Kidney epithelial cell (primary cell): ENCODE measurements at regions not wholly inside any gene's neighbourhood (a gene's known extent, or its start where the extent isn't known, plus 50 kb on each side); places are given as distances from the start of the nearest gene placed in this dataset.

Experiments
- DNase-seq: peaks from one replicate; pipeline ENCODE4 v3.0.0-alpha.2; 2010; ENCODE audit warnings: low read depth
- H3K27me3 ChIP-seq: 2 replicates; pipeline ENCODE4 v1.6.0; 2011; ENCODE audit warnings: low read length; ENCODE audit not compliant: control insufficient read depth, insufficient read depth
- H3K36me3 ChIP-seq: 2 replicates; pipeline ENCODE4 v1.5.1; 2011; ENCODE audit warnings: low read length; ENCODE audit not compliant: control insufficient read depth, insufficient read depth
- H3K4me3 ChIP-seq: 2 replicates; pipeline ENCODE4 v1.5.1; 2011; ENCODE audit warnings: low read depth, mild to moderate bottlenecking, control low read depth, low read length
- TF ChIP-seq, protein P1 (sequence below): IDR thresholded peaks from 2 replicates; pipeline ENCODE4 v1.5.1; 2011; ENCODE audit warnings: mild to moderate bottlenecking, moderate library complexity, low read length, control low read depth, inconsistent platforms; ENCODE audit not compliant: insufficient read depth, poor library complexity, severe bottlenecking

DNA sequence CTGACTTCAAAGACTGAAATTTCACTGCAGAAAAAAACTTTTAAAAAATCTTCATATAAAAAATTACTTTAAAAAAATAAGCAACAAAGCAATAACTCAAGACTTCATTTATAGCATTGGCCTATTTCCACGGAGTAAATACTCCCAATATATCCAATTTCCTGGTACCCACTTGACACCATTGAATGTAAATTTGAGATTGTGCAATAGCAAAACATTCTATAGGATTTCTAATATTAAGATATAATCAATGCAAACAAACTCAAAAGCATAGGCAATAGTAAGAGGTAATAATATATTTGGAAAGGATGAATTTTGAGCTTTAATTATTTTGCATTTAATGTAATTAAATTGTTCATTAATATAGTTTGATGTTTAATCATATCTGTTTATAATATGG is 148.0 kb upstream of the CNTN6 start:
- TF ChIP-seq, protein P1, sequence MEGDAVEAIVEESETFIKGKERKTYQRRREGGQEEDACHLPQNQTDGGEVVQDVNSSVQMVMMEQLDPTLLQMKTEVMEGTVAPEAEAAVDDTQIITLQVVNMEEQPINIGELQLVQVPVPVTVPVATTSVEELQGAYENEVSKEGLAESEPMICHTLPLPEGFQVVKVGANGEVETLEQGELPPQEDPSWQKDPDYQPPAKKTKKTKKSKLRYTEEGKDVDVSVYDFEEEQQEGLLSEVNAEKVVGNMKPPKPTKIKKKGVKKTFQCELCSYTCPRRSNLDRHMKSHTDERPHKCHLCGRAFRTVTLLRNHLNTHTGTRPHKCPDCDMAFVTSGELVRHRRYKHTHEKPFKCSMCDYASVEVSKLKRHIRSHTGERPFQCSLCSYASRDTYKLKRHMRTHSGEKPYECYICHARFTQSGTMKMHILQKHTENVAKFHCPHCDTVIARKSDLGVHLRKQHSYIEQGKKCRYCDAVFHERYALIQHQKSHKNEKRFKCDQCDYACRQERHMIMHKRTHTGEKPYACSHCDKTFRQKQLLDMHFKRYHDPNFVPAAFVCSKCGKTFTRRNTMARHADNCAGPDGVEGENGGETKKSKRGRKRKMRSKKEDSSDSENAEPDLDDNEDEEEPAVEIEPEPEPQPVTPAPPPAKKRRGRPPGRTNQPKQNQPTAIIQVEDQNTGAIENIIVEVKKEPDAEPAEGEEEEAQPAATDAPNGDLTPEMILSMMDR: no peak
- DNase-seq: no peak
- H3K27me3 ChIP-seq: no peaks in the 10 kb centered on the region
- H3K4me3 ChIP-seq: no peak overlapping the region
- H3K36me3 ChIP-seq: no peaks in the 10 kb centered on the region

DNA sequence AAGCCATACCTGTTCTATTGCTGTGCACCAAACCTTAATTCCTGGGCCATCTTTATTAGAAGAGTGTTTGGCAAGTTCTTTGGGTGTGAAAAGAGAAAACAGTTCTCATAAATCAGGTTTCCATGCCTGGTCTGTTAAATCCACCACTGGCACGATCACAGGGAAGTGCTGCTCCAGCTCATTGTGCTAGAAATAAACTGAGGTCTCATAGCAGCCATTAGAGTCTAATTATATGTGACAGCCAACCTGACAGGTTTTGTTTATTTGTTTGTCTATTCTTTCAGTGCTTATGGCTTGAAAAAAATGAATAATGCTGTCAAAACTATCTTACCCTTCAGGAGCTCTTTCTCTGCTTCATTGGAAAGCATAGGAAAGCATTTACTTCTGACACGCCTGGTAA is 147.1 kb upstream of the CNTN6 start:
- TF ChIP-seq, protein P1: no peak
- no peak for DNase-seq
- Histone ChIP-seq H3K36me3 (no peaks in the 10 kb centered on the region), H3K4me3 (no peak overlapping the region), H3K27me3 (no peaks in the 10 kb centered on the region)

DNA sequence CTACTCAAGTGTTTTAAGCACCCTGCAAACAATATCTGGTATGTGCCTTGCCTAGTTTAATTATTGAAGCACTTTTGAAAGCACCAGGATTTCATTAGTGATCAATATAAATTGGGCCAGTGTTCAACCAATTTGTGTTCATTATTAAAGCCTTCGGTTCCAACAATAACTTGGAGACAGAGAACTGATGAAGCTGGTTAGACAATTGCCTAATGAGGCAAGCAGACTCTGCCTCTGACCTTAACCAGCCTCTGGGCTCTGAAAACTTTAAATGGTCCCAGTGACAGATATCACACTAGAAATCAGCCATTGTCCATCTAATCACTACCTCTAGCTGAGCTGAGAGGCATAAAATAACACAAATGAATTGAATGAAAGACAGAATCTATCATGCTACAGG is 139.9 kb upstream of the CNTN6 start:
- DNase-seq: no peak
- TF ChIP-seq, protein P1: no peak

DNA sequence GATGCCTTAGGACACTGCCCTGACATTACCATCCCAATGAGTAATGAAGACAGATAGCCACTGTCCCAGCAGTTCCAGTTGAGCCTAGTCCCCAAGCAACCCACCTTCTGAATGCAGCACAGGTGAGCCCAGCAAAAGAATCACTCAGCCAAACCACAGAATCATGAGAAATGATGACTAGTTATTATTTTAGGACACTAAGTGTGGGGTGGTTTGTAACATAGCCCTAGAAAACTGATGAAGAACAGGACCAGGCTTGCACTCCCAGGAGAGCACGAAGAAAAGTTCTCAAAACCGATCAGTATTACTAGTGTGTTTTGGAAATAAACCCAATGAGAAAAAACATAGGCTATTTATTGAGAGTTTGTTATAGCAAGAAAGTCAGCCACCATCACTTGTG is 129.6 kb upstream of the CNTN6 start:
- Histone ChIP-seq H3K36me3 (no peaks in the 10 kb centered on the region), H3K4me3 (no peak overlapping the region), H3K27me3 (no peaks in the 10 kb centered on the region)
- no peak for DNase-seq
- TF ChIP-seq, protein P1: no peak

More for the DNA sequence above, 139.9 kb upstream of the CNTN6 start:
- Histone ChIP-seq H3K4me3 (no peak overlapping the region), H3K36me3 (no peaks in the 10 kb centered on the region), H3K27me3 (no peaks in the 10 kb centered on the region)

DNA sequence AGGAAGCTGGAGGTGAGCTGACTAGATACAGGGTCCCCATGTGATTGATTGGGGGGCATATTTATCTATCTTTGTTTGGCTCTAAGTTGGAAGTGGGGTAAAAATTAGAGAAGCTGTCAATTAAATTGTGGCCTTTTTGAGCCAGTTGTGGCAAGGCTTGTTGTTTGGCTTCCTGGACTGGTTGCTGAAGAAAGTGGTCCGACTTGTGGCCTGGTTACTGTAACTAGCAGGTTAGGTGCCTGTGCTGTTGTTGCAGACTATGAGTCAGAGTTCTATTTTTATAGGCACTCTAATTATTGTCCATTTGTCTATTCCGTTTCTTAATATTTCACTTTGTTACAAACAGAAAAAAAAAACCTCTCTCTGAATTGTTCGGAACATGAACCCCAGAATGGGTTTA is 129.1 kb upstream of the CNTN6 start:
- no peaks in the 10 kb centered on the region for H3K36me3 ChIP-seq
- DNase-seq: no peak
- TF ChIP-seq, protein P1: no peak
- H3K4me3 ChIP-seq: no peak overlapping the region
- H3K27me3 ChIP-seq: no peaks in the 10 kb centered on the region

DNA sequence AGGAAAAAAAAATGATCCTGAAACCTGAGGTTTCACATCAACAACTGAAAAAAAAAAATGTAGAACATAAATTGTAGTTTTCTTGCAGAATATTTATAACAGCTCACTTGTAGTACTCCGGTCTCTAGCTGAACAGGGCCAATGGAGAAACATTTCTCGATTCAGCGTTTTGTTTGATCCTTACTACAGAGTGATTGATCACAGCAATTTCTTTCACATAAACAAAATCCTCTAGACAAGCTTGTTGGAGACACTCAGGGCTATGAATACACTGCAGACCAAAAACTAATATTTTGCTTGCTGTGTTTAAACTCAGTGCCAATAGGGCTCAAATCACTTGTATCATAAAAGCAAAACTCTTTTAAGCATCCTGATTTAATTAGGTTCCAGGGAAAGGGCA is 127.0 kb upstream of the CNTN6 start:
- no peak for DNase-seq
- Histone ChIP-seq H3K27me3 (no peaks in the 10 kb centered on the region), H3K4me3 (no peak overlapping the region), H3K36me3 (no peaks in the 10 kb centered on the region)
- TF ChIP-seq, protein P1: no peak
